Neural crest cell (in vitro differentiated cells): ENCODE measurements at regions not wholly inside any gene's neighbourhood (a gene's known extent, or its start where the extent isn't known, plus 50 kb on each side); places are given as distances from the start of the nearest gene placed in this dataset.
"Not testable (repeated sequence)": the region's sequence is repeated elsewhere in the genome, so short reads cannot be mapped to it uniquely, and the experiment has no call there.

Experiments
- DNase-seq: peaks from one replicate; pipeline ENCODE4 v3.0.0; 2021; ENCODE audit warnings: low read depth, mixed read lengths, low spot score
- H3K27ac Mint-ChIP-seq: one replicate; pipeline ENCODE4 v1.8.0; 2021; ENCODE audit warnings: mild to moderate bottlenecking, mixed read lengths; ENCODE audit not compliant: unreplicated experiment
- H3K27me3 Mint-ChIP-seq: 2 replicates; pipeline ENCODE4 v1.8.0; 2021; ENCODE audit warnings: low read depth, mild to moderate bottlenecking, mixed read lengths
- H3K36me3 Mint-ChIP-seq: 2 replicates; pipeline ENCODE4 v1.8.0; 2021; ENCODE audit warnings: low read depth, mild to moderate bottlenecking, mixed read lengths
- H3K4me1 Mint-ChIP-seq: 2 replicates; pipeline ENCODE4 v1.8.0; 2021; ENCODE audit warnings: mixed read lengths
- H3K4me3 Mint-ChIP-seq: one replicate; pipeline ENCODE4 v1.8.0; 2021; ENCODE audit warnings: mild to moderate bottlenecking, mixed read lengths
- H3K9me3 Mint-ChIP-seq: 2 replicates; pipeline ENCODE4 v1.8.0; 2021; ENCODE audit warnings: mixed read lengths
- TF ChIP-seq, protein P1 (sequence below): fragments of 200-600 bp; sonication (generic); conservative IDR thresholded peaks from 2 replicates; pipeline ENCODE4 v1.5.0; 2021; ENCODE audit warnings: antibody characterized with exemption, mild to moderate bottlenecking

- no peaks in the 10 kb centered on the region for H3K4me1 Mint-ChIP-seq
- H3K36me3 Mint-ChIP-seq: no peaks in the 10 kb centered on the region
- DNase-seq: no peak
- TF ChIP-seq, protein P1, sequence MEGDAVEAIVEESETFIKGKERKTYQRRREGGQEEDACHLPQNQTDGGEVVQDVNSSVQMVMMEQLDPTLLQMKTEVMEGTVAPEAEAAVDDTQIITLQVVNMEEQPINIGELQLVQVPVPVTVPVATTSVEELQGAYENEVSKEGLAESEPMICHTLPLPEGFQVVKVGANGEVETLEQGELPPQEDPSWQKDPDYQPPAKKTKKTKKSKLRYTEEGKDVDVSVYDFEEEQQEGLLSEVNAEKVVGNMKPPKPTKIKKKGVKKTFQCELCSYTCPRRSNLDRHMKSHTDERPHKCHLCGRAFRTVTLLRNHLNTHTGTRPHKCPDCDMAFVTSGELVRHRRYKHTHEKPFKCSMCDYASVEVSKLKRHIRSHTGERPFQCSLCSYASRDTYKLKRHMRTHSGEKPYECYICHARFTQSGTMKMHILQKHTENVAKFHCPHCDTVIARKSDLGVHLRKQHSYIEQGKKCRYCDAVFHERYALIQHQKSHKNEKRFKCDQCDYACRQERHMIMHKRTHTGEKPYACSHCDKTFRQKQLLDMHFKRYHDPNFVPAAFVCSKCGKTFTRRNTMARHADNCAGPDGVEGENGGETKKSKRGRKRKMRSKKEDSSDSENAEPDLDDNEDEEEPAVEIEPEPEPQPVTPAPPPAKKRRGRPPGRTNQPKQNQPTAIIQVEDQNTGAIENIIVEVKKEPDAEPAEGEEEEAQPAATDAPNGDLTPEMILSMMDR: no peak
- no peak overlapping the region for H3K27ac Mint-ChIP-seq
- peaks cover 2% of the 10 kb centered on the region for H3K27me3 Mint-ChIP-seq
- no peak overlapping the region for H3K4me3 Mint-ChIP-seq
- peaks cover 4% of the 10 kb centered on the region for H3K9me3 Mint-ChIP-seq
These were observed 59.9 kb upstream of the HBS1L start for GRCh38 chr6:135114355-135115145.

GRCh38 chr6:135113860-135114259, 59.2 kb upstream of the HBS1L start:
- TF ChIP-seq, protein P1: no peak
- Mint-ChIP-seq H3K27me3 (peaks cover 2% of the 10 kb centered on the region), H3K9me3 (peaks cover 4% of the 10 kb centered on the region), H3K27ac (no peak overlapping the region), H3K4me1 (no peaks in the 10 kb centered on the region), H3K36me3 (no peaks in the 10 kb centered on the region), H3K4me3 (no peak overlapping the region)
- DNase-seq: no peak

GRCh38 chr6:135112951-135113350, 58.3 kb upstream of the HBS1L start:
- H3K4me1 Mint-ChIP-seq, H3K9me3 Mint-ChIP-seq: not testable (repeated sequence)

DNA sequence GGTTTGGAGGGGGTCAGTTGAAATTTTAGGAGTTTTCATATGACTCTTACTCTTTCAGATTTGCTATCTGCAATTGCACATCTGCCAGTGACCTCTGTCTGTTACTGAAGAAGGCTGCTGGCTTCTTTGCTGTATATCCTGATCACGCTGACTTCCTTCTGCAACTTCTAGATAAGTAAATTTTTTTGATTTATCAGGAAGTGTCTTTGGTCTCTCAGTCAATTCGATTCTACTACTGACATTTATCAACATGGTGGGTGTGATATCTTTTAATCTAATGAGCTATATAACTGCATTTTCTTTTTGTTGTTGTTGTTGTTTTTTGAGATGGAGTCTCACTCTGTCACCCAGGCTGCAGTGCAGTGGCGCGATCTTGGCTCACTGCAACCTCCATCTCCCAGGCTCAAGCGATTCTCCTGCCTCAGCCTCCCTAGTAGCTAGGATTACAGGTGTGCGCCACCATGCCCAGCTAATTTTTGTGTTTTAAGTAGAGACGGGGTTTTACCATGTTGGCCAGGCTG, 55.7 kb upstream of the HBS1L start:
- not testable (repeated sequence) for H3K36me3 Mint-ChIP-seq, H3K27me3 Mint-ChIP-seq, H3K4me3 Mint-ChIP-seq, H3K4me1 Mint-ChIP-seq, DNase-seq, H3K9me3 Mint-ChIP-seq
- H3K27ac Mint-ChIP-seq: peak overlapping the region; percentile 35

More at GRCh38 chr6:135112951-135113350, 58.3 kb upstream of the HBS1L start:
- H3K27ac Mint-ChIP-seq, H3K36me3 Mint-ChIP-seq, H3K27me3 Mint-ChIP-seq, DNase-seq, H3K4me3 Mint-ChIP-seq: not testable (repeated sequence)

GRCh38 chr6:135109761-135110160, 55.1 kb upstream of the HBS1L start:
- Mint-ChIP-seq H3K4me1 (peaks cover 10% of the 10 kb centered on the region), H3K9me3 (peaks cover 9% of the 10 kb centered on the region), H3K27ac (no peak overlapping the region), H3K4me3 (no peak overlapping the region), H3K27me3 (no peaks in the 10 kb centered on the region), H3K36me3 (no peaks in the 10 kb centered on the region)
- no peak for DNase-seq
- TF ChIP-seq, protein P1: no peak

DNA sequence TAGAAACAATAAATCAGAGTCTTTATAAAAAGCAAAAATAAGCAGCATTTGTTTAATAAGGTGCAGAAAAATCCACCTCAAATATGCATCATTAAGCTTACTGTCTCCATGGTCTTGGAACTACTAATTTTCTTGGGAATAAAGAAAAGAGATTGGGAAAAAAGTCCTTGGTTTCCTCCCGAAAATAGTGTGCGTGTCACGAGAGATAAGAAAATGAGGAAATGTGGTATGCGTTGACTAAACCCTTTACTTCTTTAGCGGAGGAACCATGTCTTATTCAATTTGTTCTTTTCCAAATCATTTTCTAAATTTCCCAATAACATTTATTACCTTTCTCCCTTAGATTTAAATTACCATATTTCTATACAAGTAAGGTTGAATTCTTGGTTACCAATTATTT, 54.1 kb upstream of the HBS1L start:
- no peaks in the 10 kb centered on the region for H3K36me3 Mint-ChIP-seq
- H3K27me3 Mint-ChIP-seq: no peaks in the 10 kb centered on the region
- H3K9me3 Mint-ChIP-seq: peaks cover 9% of the 10 kb centered on the region
- peaks cover 10% of the 10 kb centered on the region for H3K4me1 Mint-ChIP-seq
- H3K4me3 Mint-ChIP-seq: no peak overlapping the region
- H3K27ac Mint-ChIP-seq: no peak overlapping the region
- TF ChIP-seq, protein P1: no peak
- no peak for DNase-seq
